ENCODE measurements at regions not wholly inside any gene's neighbourhood (a gene's known extent, or its start where the extent isn't known, plus 50 kb on each side); places are given as distances from the start of the nearest gene placed in this dataset.

- no peak for DNase-seq
Observed at GRCh38 chr2:52828112-52828511, 939.5 kb upstream of the CHAC2 start.

- no peak for DNase-seq
Observed at GRCh38 chr2:52821631-52822030, 946.0 kb upstream of the CHAC2 start.

- no peak for DNase-seq
Observed at GRCh38 chr2:52818958-52819357, 948.6 kb upstream of the CHAC2 start.

GRCh38 chr2:52810460-52810859 is 957.1 kb upstream of the CHAC2 start:
- DNase-seq: no peak

- no peak for DNase-seq
Observed at GRCh38 chr2:52805901-52806410, 961.6 kb upstream of the CHAC2 start.

- DNase-seq: no peak
Observed at GRCh38 chr2:52794581-52794980, 973.0 kb upstream of the CHAC2 start.

GRCh38 chr2:52779446-52779845 is 988.2 kb upstream of the CHAC2 start:
- no peak for DNase-seq

- no peak for DNase-seq
Observed at GRCh38 chr2:52776571-52776970, 991.0 kb upstream of the CHAC2 start.

- no peak for DNase-seq
Observed at GRCh38 chr2:52775674-52776073, 991.9 kb upstream of the CHAC2 start.

GRCh38 chr2:52765735-52766134 is 1001.9 kb upstream of the CHAC2 start:
- DNase-seq: no peak

GRCh38 chr2:52749764-52750163 is 1017.8 kb upstream of the CHAC2 start:
- no peak for DNase-seq

GRCh38 chr2:52745144-52745543 is 1022.5 kb upstream of the CHAC2 start:
- DNase-seq: no peak

- no peak for DNase-seq
Observed at GRCh38 chr2:52732849-52733395, 1034.7 kb upstream of the CHAC2 start.

GRCh38 chr2:52724585-52724984 is 1043.0 kb upstream of the CHAC2 start:
- DNase-seq: no peak

- no peak for DNase-seq
Observed at GRCh38 chr2:52717836-52718235, 1049.8 kb upstream of the CHAC2 start.

- DNase-seq: no peak
Observed at GRCh38 chr2:52710810-52711618, 1056.6 kb upstream of the CHAC2 start.

- DNase-seq: no peak
Observed at GRCh38 chr2:52704251-52704650, 1063.4 kb upstream of the CHAC2 start.

GRCh38 chr2:52703004-52703403 is 1064.6 kb upstream of the CHAC2 start:
- DNase-seq: no peak

GRCh38 chr2:52698408-52698807 is 1069.2 kb upstream of the CHAC2 start:
- DNase-seq: no peak

- DNase-seq: no peak
Observed at GRCh38 chr2:52697690-52698089, 1069.9 kb upstream of the CHAC2 start.

- no peak for DNase-seq
Observed at GRCh38 chr2:52695731-52696130, 1071.9 kb upstream of the CHAC2 start.

- no peak for DNase-seq
Observed at GRCh38 chr2:52686935-52687334, 1080.7 kb upstream of the CHAC2 start.

GRCh38 chr2:52676056-52676455 is 1091.5 kb upstream of the CHAC2 start:
- DNase-seq: no peak

- DNase-seq: no peak
Observed at GRCh38 chr2:52668724-52669123, 1098.9 kb upstream of the CHAC2 start.

GRCh38 chr2:52659546-52659945 is 1108.1 kb upstream of the CHAC2 start:
- DNase-seq: no peak
